NCI-H1694 treated with DMSO at 0.1 percent for 48 hours (cell line): ENCODE measurements at regions not wholly inside any gene's neighbourhood (a gene's known extent, or its start where the extent isn't known, plus 50 kb on each side); places are given as distances from the start of the nearest gene placed in this dataset.
"Not testable (repeated sequence)": the region's sequence is repeated elsewhere in the genome, so short reads cannot be mapped to it uniquely, and the experiment has no call there.

ENCODE experiments used
- DNase-seq: peaks from one replicate; lab custom pipeline; 2025; lab: John Stamatoyannopoulos, UW

GRCh38 chr4:164095313-164096110 is 601.0 kb downstream of the TMA16 start:
- DNase-seq = no peak

GRCh38 chr4:164096766-164097518 is 602.5 kb downstream of the TMA16 start:
- no peak for DNase-seq

GRCh38 chr4:164100741-164101365 is 606.4 kb downstream of the TMA16 start:
- not testable (repeated sequence) for DNase-seq

- DNase-seq = no peak
Measured at GRCh38 chr4:164108971-164109370, 614.5 kb downstream of the TMA16 start.

GRCh38 chr4:164109503-164109902 is 615.0 kb downstream of the TMA16 start:
- DNase-seq = no peak

DNA sequence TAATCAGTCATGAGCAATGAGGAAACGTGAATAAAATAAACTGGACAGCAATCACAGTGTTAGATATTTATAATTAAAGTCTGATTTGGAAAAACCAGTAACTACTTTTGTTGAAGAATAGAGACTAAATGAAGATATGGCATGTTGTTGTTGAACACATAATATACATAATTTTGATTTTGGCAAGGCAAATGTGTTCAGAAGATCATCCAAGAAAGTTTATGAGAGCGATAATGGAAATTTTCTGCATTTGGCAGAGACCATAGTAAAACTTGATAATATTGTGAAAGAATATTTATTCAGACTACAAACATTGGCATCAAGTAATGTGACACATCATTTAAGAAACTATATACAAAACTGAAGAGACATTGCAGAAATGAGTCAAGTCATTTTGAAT is 620.7 kb downstream of the TMA16 start:
- no peak for DNase-seq

DNA sequence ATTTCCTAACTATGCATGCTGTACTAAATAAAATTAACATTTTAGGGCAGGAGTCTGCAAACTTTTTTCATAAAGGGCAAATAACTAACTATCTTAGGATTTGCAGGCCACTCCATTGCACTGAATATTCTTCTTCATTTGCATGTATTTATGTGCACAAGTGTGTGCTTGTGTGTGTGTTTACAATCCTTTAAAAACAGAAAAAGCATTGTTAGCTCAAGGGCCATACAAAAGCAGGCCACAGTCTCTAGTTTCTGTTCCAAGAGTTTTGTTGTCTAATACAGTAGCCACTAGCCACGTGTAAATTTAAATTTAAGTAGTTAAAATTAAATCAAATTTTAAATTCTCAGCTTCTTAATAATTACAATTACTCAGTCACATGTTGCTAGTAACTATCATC is 621.8 kb downstream of the TMA16 start:
- no peak for DNase-seq

DNA sequence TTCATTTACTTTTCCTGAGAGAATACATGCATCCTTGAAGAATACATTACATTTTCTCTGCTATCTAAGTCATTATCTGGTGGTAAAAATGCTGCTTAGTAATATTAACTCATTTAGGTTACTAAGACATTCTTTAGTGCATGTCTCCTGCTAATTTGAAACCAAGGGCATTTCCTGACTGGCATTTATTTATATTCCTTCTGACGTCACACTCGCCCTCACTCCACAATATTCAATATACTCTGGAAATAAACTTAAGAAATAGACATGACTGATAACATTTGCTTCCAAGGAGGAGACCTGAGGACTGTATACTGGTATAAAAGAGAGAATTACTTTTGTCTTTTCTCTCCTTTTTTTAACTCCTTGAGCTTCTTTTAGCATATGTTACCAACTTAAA is 619.5 kb upstream of the SMIM31 start:
- DNase-seq = no peak

DNA sequence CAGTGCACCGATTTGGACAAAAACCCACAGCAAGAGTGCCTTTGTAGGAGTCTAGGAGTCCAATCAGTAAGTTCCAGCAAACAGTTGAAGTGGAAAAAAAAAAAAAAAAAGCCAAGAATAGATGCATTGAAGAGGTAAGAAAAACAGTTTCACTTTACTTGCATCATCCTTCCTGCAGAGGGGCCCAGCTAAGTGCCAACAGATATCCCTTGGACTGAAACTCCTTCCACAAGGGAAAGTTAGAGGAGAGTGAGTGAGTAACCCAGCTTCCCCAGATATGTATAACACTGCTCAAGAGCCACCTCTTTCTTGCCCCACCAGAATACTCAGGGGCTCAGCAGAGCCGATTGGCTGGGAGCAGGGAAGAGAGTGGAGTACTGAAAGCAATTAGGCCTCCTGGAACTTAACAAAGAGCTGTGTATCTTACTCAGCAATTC is 617.7 kb upstream of the SMIM31 start:
- DNase-seq = no peak

- no peak for DNase-seq
Measured at GRCh38 chr4:164138521-164138920, 615.4 kb upstream of the SMIM31 start.

GRCh38 chr4:164139291-164139690 is 614.6 kb upstream of the SMIM31 start:
- DNase-seq = no peak

DNA sequence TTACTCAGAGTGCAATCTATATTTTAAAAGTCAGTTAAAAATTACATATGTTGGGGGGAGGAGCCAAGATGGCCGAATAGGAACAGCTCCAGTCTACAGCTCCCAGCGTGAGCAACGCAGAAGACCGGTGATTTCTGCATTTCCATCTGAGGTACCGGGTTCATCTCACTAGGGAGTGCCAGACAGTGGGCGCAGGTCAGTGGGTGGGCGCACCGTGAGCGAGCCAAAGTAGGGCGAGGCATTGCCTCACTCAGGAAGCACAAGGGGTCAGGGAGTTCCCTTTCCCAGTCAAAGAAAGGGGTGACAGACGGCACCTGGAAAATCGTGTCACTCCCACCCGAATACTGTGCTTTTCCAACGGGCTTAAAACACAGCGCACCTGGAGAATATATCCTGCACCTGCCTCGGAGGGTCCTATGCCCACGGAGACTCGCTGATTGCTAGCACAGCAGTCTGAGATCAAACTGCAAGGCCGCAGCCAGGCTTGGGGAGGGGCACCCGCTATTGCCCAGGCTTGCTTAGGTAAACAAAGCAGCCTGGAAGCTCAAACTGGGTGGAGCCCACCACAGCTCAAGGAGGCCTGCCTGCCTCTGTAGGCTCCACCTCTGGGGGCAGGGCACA is 612.1 kb upstream of the SMIM31 start:
- not testable (repeated sequence) for DNase-seq

DNA sequence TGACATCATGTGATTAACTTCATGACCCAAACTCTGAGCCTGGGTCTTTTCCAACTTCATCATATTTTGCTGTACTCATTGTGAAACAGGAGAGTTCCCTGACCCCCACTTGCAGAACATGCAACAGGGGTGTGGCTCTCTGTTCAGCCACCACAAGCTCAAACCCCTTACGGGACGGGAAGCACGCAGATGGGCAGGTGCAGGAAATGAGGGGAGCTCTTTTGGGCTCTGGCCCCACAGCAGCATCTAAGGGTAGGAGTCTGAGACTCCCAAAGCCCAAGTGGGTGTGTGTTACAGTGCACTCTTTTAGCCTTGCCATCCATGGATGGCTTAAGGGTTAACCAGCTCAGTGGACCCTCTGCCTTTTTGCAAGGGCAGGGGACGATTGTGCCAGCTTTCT is 599.5 kb upstream of the SMIM31 start:
- DNase-seq = no peak

DNA sequence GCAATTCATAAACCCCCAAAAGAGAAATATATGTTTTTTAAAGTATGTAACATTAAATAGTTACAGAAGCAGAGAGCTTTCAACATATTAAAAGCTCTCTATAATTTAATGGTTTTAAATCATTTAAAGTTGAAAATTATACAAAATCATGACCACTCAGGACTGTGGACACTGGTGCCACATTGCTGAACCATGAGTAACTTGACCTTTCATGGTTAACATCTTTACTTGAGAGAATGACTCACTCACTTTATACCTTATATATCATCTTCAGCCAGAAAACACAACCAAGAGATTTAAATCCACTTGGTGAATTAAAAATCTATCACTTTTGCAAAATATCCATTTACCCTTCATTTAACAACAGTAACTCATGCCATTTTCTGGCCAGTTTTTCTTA is 584.3 kb upstream of the SMIM31 start:
- DNase-seq = no peak

- DNase-seq = no peak
Measured at GRCh38 chr4:164177153-164177552, 576.8 kb upstream of the SMIM31 start.

DNA sequence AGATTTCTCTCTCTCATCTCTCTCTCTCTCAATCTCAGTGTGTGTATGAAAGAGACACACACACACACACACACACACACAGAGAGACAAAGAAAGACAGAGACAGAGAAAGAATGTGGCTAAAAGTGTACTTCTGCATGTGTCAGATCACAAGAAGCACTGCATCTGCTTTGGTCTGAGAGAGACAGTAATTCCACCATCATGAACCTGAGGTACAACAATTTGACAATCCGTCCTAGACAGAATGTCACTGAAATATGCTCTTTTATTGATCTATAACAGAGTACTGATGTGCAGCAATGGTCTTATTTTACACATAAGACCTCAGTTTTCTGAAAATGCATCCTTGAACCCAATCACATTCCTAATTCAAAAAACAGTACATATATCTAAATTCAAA is 576.2 kb upstream of the SMIM31 start:
- no peak for DNase-seq

DNA sequence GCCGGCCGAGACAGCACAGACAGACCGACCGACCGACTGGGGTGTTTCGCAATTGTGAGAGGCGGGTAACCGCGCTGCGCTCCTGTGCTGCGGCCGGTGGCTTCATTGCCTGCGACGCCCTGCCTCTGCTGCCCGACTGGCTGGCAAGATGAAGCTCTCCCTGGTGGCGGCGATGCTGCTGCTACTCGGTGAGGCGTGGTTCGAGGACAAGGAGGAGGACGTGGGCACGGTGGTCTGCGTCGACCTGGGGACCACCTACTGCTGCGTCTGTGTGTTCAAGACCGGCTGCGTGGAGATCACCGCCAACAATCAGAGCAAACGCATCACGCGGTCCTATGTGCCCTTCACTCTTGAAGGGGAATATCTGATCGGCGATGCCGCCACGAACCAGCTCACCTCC is 565.7 kb upstream of the SMIM31 start:
- DNase-seq = no peak

GRCh38 chr4:164192844-164193243 is 561.1 kb upstream of the SMIM31 start:
- no peak for DNase-seq

DNA sequence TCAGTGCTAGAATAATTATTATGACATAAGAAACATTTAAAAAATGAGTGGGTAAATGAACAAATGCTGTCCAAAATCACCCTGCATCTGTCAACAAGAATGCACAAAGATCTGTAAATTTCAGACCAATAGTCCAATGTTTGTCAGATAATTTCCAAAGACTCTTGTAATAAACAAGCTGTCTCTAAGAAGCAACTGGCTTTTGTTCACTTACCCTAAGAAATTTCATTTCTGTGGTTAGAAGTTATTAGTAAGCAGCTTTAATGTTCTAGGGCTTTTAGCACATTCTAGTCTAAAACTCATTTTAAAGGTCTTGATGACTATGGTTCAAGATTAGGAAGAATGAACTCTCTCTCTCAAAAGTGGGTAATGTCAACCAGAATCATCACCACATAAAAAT is 560.3 kb upstream of the SMIM31 start:
- DNase-seq = no peak

- DNase-seq = no peak
Measured at GRCh38 chr4:164197556-164197955, 556.4 kb upstream of the SMIM31 start.

DNA sequence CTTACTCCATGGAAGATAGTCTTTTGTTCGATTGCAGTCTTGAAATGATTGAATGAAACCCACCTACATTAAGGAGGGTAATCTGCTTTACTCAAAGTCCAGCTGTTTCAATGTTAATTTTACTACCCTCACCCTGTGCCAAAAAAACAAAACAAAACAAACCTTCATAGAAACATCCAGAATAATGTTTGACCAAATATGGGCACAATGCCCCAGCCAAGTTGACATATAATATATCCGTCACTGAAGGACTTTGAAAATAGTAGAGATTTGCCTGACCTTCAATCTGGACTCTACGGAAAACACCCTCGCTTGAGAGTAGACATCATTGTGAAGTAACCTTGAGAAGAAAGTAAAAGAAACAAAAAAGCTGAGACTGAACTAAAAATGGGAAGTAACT is 550.5 kb upstream of the SMIM31 start:
- no peak for DNase-seq

DNA sequence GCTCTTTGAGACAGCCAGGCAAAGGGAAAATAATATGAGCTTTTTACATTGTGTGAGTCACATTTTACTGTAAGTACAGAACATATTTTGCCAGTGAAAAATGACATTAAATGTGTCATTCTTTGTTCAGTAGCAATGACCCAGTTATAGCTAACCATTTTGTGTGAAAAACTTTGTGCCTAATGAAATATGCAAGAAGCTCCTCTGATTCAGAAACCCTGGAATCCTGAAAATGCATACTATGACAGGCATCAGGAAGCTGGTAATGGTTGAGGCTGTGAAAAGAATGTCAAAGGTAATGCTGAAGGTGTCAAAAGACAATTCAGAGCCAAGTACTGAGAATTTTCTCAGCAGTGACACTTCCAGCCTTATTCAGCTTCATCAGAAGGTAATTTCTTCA is 549.5 kb upstream of the SMIM31 start:
- no peak for DNase-seq

DNA sequence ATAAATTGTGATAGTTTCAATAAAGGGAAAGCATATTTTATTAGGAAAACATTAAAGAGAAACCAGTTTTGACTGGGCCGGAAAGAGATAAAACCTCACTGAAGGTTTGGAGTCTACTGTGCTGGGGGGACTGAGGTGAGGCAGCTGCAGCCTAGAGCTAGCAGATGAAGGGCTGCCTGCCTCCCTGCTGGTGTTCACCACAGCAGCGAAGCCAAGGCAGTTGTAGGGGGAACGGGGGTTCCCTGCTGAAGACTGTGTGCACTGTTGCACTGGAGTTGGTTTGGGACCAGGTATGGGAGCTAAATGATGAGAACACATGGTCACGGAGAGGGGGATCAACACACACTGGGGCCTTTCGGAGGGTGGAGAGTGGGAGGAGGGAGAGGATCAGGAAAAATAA is 546.5 kb upstream of the SMIM31 start:
- DNase-seq = no peak
